ENCODE measurements at regions not wholly inside any gene's neighbourhood (a gene's known extent, or its start where the extent isn't known, plus 50 kb on each side); places are given as distances from the start of the nearest gene placed in this dataset.
"Not testable (repeated sequence)": the region's sequence is repeated elsewhere in the genome, so short reads cannot be mapped to it uniquely, and the experiment has no call there.

DNA sequence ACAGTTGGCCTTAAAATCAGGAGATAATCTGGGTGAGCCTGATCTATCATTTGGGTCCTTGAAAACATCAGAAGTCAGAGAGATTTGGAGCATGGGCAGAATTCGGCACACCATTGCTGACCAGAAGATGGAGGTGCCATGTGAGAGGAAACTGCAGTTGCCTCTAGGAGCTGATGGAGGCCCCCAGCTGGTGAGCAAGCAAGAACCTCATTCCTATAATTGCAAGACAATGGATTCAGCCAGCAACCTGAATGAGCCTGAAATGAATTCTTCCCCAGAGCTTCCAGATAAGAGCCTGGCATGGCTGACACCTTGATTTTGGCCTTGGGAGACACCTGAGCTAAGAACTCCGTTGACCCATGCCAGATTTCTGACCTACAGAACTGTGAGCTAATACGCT, 76.3 kb upstream of the FYN start:
- H3K4me3 ChIP-seq (replicated peaks; ENCODE audit: low read depth, low read length), result no peak overlapping the region
- no peak for DNase-seq (ENCODE audit: extremely low read depth, low read depth)
- TF ChIP-seq, protein P1, sequence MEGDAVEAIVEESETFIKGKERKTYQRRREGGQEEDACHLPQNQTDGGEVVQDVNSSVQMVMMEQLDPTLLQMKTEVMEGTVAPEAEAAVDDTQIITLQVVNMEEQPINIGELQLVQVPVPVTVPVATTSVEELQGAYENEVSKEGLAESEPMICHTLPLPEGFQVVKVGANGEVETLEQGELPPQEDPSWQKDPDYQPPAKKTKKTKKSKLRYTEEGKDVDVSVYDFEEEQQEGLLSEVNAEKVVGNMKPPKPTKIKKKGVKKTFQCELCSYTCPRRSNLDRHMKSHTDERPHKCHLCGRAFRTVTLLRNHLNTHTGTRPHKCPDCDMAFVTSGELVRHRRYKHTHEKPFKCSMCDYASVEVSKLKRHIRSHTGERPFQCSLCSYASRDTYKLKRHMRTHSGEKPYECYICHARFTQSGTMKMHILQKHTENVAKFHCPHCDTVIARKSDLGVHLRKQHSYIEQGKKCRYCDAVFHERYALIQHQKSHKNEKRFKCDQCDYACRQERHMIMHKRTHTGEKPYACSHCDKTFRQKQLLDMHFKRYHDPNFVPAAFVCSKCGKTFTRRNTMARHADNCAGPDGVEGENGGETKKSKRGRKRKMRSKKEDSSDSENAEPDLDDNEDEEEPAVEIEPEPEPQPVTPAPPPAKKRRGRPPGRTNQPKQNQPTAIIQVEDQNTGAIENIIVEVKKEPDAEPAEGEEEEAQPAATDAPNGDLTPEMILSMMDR (IDR thresholded peaks at IDR 0.05; ENCODE audit: low read depth, low read length, missing control alignments), result no peak

- DNase-seq (ENCODE audit: extremely low read depth, low read depth); H3K4me3 ChIP-seq (replicated peaks; ENCODE audit: low read depth, low read length): not testable (repeated sequence)
Observed at GRCh38 chr6:111949984-111950383, 76.7 kb upstream of the FYN start.

- TF ChIP-seq, protein P1 (IDR thresholded peaks at IDR 0.05; ENCODE audit: low read depth, low read length, missing control alignments), result no peak
- H3K4me3 ChIP-seq (replicated peaks; ENCODE audit: low read depth, low read length), result no peak overlapping the region
- no peak for DNase-seq (ENCODE audit: extremely low read depth, low read depth)
Observed at GRCh38 chr6:111950661-111951496, 77.6 kb upstream of the FYN start.

DNA sequence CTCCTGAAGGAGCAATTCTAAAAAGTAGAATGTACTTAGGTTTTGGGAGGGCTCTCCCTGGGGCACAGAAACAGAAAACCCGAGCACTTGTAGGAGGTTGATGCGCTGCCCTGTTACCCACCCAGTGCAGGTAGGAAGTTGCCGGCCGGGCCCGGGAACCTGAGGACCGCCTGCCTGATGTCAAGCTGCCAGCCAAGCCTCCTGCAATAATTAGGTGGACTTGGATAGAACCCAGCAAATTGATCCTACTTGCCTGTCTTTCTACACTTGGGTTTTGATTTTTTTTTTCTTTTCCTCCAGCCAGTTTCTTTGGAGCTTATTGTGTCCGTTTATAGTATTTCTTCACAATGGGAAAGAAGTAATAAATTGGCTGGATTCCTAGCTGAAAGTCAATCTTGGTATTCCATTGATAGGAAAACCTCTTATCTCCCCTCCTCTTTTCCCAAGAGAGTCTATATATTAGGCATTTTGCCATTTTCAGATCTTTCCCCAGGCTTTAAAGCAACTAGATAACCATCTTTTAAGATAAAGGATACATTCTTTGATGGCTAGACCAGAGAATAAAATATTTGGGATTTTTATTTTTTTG, 78.3 kb upstream of the FYN start:
- TF ChIP-seq, protein P1 (IDR thresholded peaks at IDR 0.05; ENCODE audit: low read depth, low read length, missing control alignments), result no peak
- H3K4me3 ChIP-seq (replicated peaks; ENCODE audit: low read depth, low read length), result no peak overlapping the region
- DNase-seq (ENCODE audit: extremely low read depth, low read depth), result no peak

DNA sequence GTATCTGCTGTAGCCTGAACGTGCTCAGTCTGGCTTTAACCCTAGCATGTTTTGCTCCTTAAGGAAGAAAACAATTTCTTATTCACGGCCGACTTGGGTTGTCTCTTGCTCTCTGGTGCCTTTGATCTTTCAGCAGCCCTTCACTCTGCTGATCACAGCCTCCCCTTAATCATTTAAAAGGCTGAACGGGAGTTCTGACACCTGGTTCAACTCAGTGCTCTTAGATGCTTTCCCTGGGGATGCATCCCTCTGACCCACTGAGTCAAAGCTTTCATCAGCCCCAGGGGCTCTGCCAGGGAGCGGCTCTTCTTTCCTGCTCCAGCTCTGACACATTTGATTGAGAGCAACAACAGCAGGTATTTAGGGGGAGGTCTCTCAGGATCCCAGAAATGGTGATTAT, 79.0 kb upstream of the FYN start:
- DNase-seq (ENCODE audit: extremely low read depth, low read depth), result no peak
- H3K4me3 ChIP-seq (replicated peaks; ENCODE audit: low read depth, low read length), result no peak overlapping the region
- TF ChIP-seq, protein P1 (IDR thresholded peaks at IDR 0.05; ENCODE audit: low read depth, low read length, missing control alignments), result no peak

GRCh38 chr6:111952821-111953540, 79.7 kb upstream of the FYN start:
- TF ChIP-seq, protein P1 (IDR thresholded peaks at IDR 0.05; ENCODE audit: low read depth, low read length, missing control alignments), result no peak
- no peak overlapping the region for H3K4me3 ChIP-seq (replicated peaks; ENCODE audit: low read depth, low read length)
- DNase-seq (ENCODE audit: extremely low read depth, low read depth), result no peak

DNA sequence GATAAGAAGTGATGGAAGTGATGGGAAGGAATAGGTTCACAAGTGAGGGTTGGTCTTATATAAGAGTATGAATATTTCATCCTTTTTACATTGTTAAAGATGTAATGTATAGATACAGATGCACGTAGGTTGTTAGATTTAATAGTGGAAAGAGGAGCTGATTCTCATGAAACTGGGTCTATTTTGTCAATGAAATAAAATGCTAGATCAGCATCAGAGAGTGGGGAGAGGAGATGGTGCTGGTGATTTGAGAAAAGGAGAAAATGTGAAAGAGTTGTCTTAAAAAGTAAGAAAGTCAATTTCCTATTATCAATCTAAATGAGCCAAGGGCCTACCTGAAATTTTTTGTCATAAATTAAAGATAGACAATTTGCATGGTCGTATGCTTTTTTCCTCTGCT, 82.8 kb upstream of the FYN start:
- TF ChIP-seq, protein P1 (IDR thresholded peaks at IDR 0.05; ENCODE audit: low read depth, low read length, missing control alignments), result no peak

More for the DNA sequence above, 82.8 kb upstream of the FYN start:
- H3K4me3 ChIP-seq (replicated peaks; ENCODE audit: low read depth, low read length), result no peak overlapping the region
- no peak for DNase-seq (ENCODE audit: extremely low read depth, low read depth)
